Dermis blood vessel endothelial cell (primary cell): ENCODE measurements at regions not wholly inside any gene's neighbourhood (a gene's known extent, or its start where the extent isn't known, plus 50 kb on each side); places are given as distances from the start of the nearest gene placed in this dataset.
"Not testable (repeated sequence)": the region's sequence is repeated elsewhere in the genome, so short reads cannot be mapped to it uniquely, and the experiment has no call there.

ENCODE experiments used
- DNase-seq: peaks from one replicate; pipeline ENCODE4 v3.0.0; 2010

DNA sequence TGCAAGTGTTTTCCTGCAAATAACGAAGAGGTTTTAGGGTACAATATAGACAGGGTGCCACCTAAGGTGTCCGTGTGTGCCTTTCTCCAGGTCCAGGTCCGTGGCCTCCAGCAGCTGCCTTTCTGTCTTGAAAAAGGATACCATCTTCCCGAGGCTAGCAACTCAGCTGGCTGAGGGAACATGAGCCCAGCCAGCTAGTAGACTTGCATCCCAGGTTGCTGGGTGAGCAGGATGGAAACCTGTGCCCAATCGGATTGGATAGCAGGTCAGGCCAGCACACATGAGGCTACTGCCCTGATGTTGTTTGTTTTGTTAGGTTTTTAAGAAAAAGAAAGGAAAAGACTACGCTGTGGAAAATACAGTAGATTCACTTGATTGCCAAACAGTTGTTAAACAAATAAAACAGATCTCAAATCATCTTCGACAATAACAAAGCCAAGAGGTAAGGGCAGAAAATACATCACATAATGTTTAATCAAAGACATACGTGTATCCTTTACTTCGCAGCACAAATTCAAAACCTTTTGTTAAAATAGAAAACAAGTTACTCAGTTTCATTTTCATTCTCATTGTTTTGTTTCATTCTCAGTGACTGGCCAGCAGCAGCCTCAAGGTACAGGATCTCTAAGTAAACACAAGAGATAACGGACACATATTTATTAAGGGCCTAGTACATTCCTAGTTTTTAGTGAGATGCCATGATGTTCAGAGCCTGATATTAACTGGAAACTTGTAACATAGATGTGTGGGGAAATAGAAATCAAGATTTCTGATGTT, 661.2 kb upstream of the NR2F2 start:
- peak; percentile 58 for DNase-seq

DNA sequence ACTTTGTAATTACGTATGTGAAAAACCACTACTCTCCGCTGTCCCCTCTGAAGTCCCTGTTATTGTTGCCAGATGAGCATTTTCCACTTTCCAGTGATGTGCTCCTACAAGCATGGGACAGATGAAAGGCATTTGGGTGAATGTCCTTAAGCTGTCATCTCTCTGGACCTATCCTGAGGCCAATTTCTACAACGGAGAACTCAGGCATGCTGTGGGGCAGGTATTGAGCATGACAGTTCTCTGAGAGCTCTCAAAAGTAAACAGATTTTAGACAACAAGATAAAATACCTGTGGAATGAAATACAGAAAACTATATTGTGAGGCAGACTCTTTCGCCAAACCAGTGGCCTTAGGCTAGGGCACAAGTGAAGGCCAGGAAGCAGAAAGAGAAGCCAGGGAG, 656.5 kb upstream of the NR2F2 start:
- no peak for DNase-seq

DNA sequence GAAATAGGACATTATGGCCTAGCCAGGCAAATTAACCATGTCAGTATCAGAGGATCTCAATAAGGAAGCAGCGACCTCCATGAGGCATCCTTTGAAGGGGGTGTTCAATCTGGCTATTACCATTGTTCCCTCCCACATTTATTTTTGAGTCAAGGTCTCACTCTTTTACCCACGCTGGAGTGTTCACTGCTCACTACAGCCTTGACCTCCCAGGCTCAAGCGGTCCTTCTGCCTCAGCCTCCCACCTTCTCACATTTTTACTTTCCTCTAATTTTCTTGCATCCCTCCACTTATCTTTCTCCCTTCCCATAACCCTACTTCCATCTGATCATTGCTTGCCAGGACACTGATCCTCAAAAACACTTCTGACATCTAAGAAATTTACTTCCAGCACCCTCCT, 654.0 kb upstream of the NR2F2 start:
- DNase-seq, result no peak

DNA sequence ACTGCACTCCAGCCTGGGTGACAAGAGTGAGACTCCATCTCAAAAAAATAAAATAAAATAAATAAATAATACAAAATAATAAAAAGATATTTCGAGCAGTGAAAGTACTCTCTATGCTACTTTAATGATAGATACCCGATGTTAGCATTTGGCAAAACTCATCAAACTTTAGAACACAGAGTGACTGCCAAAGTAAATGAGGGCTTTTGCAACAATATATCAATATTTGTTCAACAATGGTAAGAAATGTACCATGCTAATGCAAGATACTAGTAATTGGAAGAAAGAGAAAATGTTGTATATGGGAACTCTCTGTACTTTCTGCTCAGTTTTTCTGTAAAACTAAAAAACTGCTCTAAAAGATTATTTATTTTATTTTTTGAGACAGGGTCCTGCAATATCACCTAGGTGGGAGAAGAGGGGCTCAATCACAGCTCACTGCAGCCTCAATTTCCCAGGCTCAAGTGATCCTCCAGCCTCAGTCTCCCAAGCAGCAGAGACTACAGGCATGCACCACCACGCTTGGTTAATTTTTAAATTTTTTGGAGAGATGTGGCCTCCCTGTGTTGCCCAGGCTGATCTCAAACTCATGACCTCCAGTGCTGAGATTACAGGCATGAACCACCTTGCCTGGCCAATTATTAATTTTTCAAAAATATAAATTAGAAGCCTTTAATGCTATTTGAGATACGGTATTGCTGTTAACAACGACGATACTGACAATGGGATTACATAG, 650.5 kb upstream of the NR2F2 start:
- no peak for DNase-seq

DNA sequence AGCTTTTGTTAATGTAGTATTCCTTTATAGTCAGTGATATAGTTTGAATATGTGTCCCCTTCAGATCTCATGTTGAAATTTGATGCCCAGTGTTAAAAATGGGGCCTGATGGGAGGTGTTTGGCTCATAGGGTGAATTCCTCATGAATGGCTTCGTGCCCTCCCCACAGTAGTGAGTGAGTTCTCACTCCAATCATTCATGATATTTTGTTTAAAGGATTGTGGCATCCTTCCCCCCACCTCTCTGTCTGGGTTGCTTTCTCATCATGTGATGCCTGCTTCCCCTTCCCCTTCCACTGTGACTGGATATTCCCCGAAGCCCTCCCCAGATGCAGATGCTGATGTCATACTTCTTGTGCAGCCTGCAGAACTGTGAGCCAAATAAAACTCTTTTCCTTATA, 649.8 kb upstream of the NR2F2 start:
- no peak for DNase-seq

DNA sequence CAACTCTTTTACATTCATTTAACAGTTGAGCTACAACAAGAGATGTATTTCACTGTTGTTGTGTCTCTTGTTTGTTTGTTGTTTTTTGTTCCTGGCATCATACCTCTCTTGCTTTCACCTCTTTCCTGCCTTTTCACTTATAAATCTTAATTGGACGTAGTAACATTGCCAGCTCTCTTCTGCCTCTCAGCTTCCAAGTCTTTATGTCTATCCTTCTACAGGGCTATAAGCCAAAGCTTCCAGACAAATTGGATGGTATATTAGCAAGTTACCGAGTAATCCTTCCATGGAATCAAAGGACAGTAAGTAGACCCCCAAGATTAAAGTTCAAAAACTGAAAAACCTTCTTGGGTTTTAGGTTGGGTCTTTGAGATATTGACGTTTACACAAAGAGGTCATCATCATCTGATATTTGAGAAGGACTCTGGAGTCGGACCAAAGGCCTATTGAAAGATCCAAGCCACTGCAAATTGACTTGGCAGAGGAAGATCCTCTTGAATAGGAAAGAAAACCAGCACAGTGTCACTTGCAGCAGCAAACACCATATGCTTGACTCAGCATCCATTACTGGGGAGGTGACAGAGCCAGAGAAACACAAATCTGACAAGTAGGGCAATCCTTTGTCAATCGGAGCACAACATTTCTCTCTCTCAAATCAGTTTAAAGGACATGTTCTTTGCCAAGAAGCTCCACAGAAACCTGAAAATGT, 648.5 kb upstream of the NR2F2 start:
- no peak for DNase-seq

DNA sequence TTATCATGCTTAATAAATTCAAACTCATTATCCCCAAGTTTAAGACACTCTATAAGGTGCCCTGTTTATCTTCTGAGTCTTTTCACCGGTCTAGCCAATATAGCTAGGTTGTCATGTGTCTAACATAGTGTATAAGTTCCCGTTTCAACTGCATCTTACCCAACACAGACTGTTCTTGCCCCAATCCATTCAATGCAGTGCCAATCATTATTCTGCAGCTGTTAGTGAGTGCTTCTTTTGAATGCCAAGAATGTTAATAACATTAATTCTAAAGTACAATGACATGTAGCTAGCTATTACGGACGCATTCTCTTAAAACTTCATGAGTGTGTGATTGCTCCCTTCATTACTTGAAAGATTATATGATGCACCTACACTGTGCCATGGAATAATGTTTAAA, 646.4 kb upstream of the NR2F2 start:
- peak; percentile 52 for DNase-seq

DNA sequence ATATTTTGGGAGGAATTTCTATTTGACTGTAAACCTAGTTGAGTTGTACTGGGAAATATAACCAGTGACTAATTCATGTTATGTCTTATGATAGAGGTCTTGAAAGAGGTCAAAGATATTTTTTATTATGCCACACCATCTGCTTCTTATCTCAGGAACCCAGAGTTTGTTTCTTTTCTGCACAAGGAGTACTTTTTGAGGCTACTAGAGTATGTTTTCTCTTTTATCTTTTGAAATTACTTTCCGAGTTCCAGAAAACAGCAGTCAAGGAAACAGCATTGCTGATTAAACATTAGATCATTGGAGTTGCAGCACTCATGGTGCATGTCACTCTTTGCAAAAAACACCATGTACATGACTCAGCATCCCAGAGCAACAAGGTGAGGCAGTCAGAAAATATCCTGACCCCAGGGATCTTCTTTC, 645.8 kb upstream of the NR2F2 start:
- peak; percentile 94 for DNase-seq

DNA sequence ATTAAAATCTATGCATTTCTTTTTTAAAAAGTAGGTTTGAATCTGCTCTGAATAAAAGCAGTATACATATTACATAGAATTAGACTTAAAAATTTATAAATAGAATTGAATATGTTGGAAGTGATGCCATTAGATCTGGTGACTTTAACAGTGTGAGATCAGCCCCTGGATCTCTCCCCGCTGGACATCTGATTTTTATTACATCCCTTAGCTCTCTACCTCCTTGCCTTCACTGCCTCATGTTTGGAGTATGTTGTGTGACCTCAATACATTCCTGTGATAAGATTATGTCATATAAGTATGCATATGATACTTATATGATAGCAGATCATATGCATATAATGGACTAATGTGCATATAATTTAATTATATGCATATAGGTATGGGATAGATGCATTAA, 643.4 kb upstream of the NR2F2 start:
- no peak for DNase-seq

DNA sequence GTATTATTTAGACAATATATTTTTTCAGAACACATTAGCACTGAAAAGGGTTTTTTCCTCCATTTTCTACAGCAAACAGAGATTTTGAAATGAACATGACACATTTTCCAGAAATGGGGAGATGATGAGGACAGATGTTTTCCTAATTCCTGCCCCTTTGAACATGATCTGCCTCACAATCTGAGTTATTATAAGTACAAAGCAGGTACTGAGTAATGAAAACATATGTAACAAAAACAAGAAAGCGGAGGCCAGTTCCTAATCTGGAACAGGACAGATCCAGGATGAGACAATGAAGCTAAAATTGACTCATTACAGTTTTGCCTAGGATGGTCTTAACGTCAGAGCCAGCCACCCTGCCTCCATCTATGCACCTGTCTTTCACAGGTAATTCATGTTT, 642.8 kb upstream of the NR2F2 start:
- peak; percentile 7 for DNase-seq

DNA sequence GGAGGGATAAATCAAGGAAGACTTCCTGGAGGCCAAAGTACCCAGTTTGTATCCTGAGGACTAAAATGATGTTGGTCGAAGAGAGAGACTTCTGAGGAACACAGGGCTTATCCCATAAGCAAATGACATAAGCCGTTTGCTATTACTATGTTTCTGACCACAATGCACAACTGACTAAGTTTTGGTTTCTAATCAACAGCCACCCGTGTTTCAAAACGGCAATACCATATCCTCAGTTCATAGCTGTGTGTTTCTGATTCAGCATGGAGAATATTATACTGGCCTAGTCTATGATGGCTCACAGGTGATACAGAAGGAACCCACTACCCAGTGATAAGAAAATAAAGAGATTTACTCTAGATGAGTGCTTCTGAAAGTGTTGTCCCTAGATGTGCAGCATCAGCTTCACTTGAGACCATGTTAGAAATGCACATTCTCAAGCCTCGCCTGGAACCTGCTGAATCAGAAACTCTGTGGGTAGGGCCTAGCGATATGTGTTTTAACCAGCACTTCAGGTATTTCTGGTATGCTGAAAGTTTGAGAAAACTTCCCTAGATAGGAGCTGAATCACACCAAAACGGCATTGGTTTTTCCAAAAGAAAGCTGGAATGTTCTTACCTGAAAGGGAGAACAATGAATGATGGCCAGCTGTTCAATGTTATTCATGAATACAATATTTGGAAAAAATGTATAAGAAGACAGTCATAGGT, 639.7 kb upstream of the NR2F2 start:
- no peak for DNase-seq

DNA sequence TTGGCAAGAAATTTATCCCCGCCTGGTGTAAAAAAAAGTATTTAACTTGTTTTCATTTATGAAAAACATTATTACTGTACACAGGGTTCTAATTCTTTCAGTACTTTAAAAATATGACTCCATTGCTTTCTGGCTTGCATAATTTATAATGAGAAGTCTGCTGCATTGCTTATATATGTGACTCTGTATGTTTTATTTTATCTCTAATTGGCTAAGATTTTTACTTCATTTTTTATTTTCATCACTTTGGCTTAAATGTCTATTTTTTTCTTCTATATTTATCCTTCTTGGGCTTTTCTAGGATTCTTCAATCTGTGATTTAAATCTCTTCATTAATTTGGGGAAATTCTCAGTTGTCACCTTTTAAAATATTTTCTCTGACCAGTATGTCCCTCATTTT, 636.6 kb upstream of the NR2F2 start:
- DNase-seq, result peak; percentile 13

DNA sequence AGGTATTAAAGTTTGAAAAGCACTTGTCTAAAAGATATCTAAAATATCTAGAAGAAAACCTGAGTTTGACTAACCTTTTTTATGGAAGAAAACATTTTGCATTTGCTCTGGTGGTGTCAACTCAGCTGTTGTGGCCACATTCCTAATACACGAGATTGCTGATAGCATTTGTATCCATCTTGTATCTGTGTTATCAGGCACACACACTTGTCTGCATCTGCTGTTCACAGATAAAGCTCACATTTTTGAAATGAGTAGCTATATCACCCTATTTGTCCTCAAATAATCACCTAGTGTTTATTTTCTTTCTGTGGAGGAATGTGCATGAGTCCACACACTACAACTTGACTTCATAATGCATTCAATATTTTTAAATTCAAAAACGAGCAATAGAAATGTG, 632.3 kb upstream of the NR2F2 start:
- DNase-seq, result no peak

DNA sequence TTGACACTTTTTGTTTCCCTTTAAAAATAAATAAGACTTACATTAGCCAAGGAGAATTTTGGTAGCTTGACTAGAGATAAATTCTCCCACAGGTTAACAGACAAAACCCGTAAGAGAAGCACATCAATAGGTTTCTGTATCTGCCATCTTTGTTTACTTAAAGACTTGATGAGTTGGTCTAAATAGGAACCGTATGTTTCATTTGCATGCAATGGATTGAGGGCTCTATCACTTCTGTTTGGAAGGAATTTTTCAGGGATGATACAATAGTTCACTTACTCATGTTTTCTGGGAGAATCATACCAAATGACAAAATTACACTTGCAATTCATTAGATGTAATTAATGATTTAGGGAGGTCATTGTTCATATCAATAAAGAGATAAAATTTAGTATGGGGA, 631.5 kb upstream of the NR2F2 start:
- no peak for DNase-seq

DNA sequence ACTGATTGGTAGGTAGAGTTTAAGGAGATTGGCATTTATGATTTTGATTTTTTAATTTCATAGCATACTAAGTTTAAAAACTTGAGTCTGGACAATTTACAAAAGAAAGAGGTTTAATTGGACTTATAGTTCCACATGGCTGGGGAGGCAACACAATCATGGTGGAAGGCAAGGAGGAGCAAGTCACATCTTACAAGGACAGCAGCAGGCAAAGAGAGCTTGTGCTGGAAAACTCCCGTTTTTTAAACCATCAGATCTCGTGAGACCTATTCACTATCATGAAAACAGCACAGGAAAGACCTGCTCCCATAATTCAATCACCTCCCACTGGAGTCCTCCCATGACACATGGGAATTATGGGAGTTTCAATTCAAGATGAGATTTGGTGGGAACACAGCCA, 630.9 kb upstream of the NR2F2 start:
- DNase-seq, result no peak

DNA sequence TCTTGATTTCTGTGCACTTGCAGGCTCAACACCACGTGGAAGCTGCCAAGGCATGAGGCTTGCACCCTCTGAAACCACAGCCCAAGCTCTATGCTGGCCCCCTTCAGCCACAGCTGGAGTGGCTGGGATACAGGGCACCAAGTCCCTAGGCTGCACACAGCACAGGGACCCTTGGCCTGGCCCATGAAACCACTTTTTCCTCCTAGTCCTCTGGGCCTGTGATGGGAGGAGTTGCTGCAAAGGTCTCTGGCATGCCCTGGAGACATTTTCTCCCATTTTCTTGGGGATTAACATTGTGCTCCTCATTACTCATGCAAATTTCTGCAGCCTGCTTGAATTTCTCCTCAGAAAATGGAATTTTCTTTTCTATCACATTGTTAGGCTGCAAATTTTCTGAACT, 629.8 kb upstream of the NR2F2 start:
- not testable (repeated sequence) for DNase-seq

DNA sequence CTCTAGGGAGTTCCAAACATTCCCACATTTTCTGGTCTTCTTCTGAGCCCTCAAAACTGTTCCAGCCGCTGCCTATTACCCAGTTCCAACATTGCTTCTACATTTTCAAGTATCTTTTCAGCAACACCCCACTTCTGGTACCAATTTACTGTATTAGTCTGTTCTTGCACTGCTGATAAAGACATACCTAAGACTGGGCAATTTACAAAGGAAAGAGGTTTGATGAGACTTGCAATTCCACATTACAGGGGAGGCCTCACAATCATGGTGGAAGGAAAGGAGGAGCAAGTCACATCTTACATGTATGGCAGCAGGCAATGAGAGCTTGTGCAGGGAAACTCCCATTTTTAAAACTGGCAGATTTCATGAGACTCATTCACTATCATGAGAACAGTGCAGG, 629.1 kb upstream of the NR2F2 start:
- no peak for DNase-seq

DNA sequence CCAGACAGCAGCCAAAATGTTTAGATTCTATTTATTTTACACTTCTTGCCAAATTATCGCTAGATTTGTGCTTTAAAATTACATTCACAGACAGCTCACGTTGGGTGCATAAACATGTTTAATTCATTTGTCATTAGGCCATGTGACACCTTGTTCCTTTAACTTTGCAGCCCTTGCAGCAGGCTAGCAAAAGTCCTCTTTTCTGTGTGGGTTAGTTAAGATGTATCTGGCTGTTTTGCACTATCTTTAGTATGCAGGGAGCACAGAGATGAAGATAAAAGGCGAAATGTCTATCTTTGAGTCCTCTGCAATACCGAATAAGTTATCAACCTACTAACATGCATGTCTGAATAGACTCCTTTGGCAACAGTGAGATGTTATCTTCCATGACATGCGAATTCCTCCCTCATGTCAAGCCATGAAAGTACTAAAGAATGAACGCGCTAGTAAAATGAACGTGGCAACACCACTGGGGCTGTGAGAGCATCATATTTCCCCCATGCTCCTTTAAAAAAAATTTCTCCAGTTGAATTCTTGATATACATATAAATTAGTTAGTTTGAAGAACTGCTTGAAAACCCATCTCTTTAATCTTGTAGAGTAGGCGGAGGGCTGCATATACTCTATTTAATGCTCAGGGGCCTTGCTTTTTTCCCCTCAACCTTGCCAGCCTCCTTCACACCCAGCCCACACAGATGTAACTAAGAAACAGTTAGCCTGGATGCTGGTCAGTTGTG, 620.4 kb upstream of the NR2F2 start:
- DNase-seq, result no peak

DNA sequence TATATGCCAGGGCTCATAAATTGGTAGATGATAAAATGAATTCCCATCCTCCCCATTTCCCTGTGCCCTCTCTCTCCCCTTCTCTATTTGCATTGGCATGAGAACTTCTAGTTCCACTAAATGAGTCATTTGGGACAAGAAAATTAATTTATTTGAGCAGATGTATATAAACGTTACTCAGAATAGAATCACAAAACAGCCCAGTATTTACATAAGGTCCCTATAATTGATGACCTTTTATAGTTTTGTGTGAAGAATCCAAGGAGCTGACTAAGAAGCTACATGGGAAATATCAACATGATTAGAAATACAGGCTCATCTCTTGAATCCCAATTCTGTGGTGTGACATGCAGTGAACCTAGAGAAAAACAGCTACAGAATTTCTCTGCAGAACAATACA, 617.7 kb upstream of the NR2F2 start:
- DNase-seq, result no peak

DNA sequence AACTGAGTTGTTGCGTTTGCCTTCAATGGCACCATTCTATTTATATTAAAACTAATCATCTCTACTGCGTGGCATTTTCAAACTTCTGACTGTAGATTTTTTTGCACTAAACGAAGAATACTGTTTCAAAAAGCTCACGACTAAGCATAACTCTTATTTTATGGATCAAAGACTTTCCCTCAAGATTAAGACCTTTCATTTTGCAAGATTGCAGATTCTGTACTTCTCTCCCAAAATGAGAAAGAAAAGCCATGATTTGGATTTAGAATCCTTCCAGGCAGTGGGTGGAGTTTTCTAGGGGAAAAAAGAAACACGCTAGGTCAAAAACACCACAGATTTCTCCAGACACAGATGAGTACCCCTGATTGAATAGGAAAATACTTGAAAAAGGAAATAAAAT, 617.2 kb upstream of the NR2F2 start:
- DNase-seq, result no peak

DNA sequence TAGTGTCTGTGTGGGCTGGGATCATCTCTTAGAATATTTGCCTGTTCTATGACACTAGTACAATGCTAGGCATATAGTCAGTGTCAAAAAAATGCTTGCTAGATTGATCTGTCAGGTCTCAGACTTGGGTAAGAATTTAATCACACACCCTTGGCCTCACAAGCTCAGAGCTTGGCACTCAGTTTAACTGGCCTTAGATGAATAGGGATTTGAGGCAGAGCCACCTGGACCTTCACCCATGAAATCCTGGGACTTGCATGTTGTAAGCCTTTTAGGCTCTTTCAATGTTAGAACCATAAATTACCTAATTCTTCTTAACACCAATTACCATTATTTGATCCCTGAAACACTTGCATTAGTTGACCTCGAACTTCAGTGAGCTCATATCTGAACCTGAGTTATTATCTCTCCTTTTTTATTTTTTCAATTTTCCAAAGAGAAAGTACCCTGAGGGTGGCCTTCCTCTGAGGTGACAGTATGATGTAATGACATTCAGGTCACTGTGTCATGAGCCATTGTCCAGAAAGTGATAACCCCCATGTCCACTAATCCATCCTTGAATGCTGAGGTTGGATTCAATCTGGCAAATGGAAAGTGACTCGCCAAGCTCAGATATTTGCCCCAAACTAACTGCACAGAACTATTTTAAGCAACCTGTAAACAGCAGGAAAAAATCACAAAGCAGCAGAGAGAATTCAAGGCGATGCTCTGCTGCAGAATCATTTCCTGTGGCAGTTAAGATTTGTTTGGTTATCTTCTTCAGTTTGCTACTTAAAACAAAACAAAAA, 615.2 kb upstream of the NR2F2 start:
- no peak for DNase-seq
